Lower leg skin (tissue), 4 donors: ENCODE measurements at regions not wholly inside any gene's neighbourhood (a gene's known extent, or its start where the extent isn't known, plus 50 kb on each side); places are given as distances from the start of the nearest gene placed in this dataset.
"Not testable (repeated sequence)": the region's sequence is repeated elsewhere in the genome, so short reads cannot be mapped to it uniquely, and the experiment has no call there.

Source experiments
- DNase-seq, 2 donors: peaks; one replicate each; pipeline ENCODE4 v3.0.0-alpha.2; 2019; ENCODE audit warnings: low spot score in 2 of 2
- H3K4me3 ChIP-seq: fragments of 200-600 bp; sonication (generic); 2 replicates; pipeline ENCODE4 v1.5.1; 2017; ENCODE audit warnings: mild to moderate bottlenecking, low read depth; ENCODE audit not compliant: poor library complexity, severe bottlenecking
- CTCF ChIP-seq, 3 donors: fragments of 450-650 bp; IDR thresholded peaks; one replicate each; pipeline ENCODE4 v1.5.1; 2016; ENCODE audit warnings: antibody characterized with exemption in 3 of 3, mild to moderate bottlenecking in 3 of 3, moderate library complexity in 2 of 3
- POLR2A ChIP-seq, 2 donors: fragments of 450-650 bp; IDR thresholded peaks; one replicate each; pipeline ENCODE4 v1.6.1; 2016 to 2017; ENCODE audit warnings: antibody characterized with exemption in 2 of 2, mild to moderate bottlenecking in 1 of 2, moderate library complexity in 1 of 2
- WGBS, 2 donors: methylation state at CpG; one replicate each; pipeline ENCODE4 v1.1.5; 2018; 5-methylcytosine and 5-hydroxymethylcytosine counted together
- intact Hi-C: fragments of 100-400 bp; cut with DNase I; formaldehyde crosslinking; loops from one replicate; pipeline ENCODE4 v1.15.0; 2023; ENCODE audit warnings: low total_unique reads

GRCh38 chr2:38243186-38243880 is 133.7 kb downstream of the ATL2 start:
- no peak for DNase-seq
- TF ChIP-seq CTCF (IDR thresholded peaks at IDR 0.05) (no peak), POLR2A (IDR thresholded peaks at IDR 0.05) (no peak)
- intact Hi-C loops: no loop called here
- WGBS, 2 donors: 62 to 64% methylated on average over 3 of the region's 3 CpGs
- no peak overlapping the region for H3K4me3 ChIP-seq

GRCh38 chr2:38239452-38239851 is 137.6 kb downstream of the ATL2 start:
- WGBS, 2 donors: 60 to 65% methylated on average over 10 of the region's 10 CpGs
- no peak overlapping the region for H3K4me3 ChIP-seq
- intact Hi-C loops: no loop called here
- peak; percentile 75 to 87 for DNase-seq
- no peak for TF ChIP-seq POLR2A (IDR thresholded peaks at IDR 0.05)
- TF ChIP-seq CTCF (IDR thresholded peaks at IDR 0.05): no peak

DNA sequence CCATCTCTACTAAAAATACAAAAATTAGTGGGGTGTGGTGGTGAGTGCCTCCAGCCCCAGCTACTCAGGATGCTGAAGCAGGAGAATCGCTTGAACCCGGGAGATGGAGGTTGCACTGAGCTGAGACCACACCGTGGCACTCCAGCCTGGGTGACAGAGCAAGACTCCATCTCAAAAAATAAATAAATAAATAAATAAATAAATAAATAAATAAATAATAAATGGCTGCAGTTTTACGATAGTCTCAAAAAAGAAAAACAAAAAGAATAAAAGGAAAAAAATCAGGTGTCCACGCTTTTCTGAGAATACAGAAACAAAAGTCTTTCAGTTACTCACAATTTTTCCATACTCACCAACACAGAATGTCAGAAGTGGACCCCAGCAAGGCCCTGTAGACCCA is 138.4 kb downstream of the ATL2 start:
- WGBS, 2 donors: 95 to 97% methylated on average over 5 of the region's 5 CpGs
- intact Hi-C loops, H3K4me3 ChIP-seq, DNase-seq: not testable (repeated sequence)

DNA sequence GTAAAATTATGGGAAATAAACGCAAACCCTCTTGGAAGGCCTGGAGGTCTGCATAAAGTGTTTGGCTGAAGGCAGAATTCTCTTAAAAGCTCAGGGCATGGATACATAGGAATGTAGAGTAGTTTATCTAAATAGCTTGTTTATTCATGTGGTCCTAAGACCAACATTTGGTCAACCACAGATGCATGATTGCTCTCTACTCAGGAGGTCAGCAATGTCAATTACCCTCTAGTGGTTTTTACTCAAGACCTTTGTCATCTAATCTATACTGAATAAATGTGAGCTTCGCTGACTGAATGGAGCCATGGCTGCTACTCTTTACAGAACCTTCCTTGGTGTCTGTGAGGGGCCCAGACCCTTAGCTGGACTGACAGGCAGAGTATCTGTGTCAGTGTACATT is 139.8 kb downstream of the ATL2 start:
- intact Hi-C loops: no loop called here
- H3K4me3 ChIP-seq: no peak overlapping the region
- WGBS, 2 donors: 87 to 91% methylated on average over 2 of the region's 2 CpGs
- no peak for DNase-seq
- TF ChIP-seq POLR2A (IDR thresholded peaks at IDR 0.05) (no peak), CTCF (IDR thresholded peaks at IDR 0.05) (no peak)

- H3K4me3 ChIP-seq: no peak overlapping the region
- 55 to 62% methylated on average over 9 of the region's 9 CpGs for WGBS, 2 donors
- intact Hi-C loops: no loop called here
- peak in 1 of 2 donors; percentile 42 for DNase-seq
- TF ChIP-seq POLR2A (IDR thresholded peaks at IDR 0.05): no peak
- no peak for TF ChIP-seq CTCF (IDR thresholded peaks at IDR 0.05)
Measured at GRCh38 chr2:38233231-38233983, 143.7 kb downstream of the ATL2 start.

- no peak overlapping the region for H3K4me3 ChIP-seq
- intact Hi-C loops: no loop called here
- 92 to 100% methylated on average over 1 of the region's 1 CpG for WGBS, 2 donors
- no peak for DNase-seq
- TF ChIP-seq CTCF (IDR thresholded peaks at IDR 0.05) (no peak), POLR2A (IDR thresholded peaks at IDR 0.05) (no peak)
Measured at GRCh38 chr2:38232454-38232853, 144.6 kb downstream of the ATL2 start.
